ENCODE measurements at regions not wholly inside any gene's neighbourhood (a gene's known extent, or its start where the extent isn't known, plus 50 kb on each side); places are given as distances from the start of the nearest gene placed in this dataset.
A peak's percentile ranks its signal among the peaks of the same experiment; 100 is the strongest.
"Not testable (repeated sequence)": the region's sequence is repeated elsewhere in the genome, so short reads cannot be mapped to it uniquely, and the experiment has no call there.

GRCh38 chr13:44131069-44131614, 242.5 kb upstream of the SERP2 start:
- DNase-seq, result no peak

GRCh38 chr13:44132710-44133109, 240.9 kb upstream of the SERP2 start:
- DNase-seq, result peak; percentile 81

- DNase-seq, result no peak
These were observed 240.0 kb upstream of the SERP2 start for GRCh38 chr13:44133626-44134025.

- DNase-seq, result no peak
These were observed 238.1 kb upstream of the SERP2 start for GRCh38 chr13:44135566-44135965.

- DNase-seq, result peak; percentile 22
These were observed 236.8 kb upstream of the SERP2 start for GRCh38 chr13:44136696-44137268.

GRCh38 chr13:44137466-44137865, 236.2 kb upstream of the SERP2 start:
- no peak for DNase-seq

GRCh38 chr13:44140146-44140545, 233.5 kb upstream of the SERP2 start:
- no peak for DNase-seq

GRCh38 chr13:44140888-44141724, 232.5 kb upstream of the SERP2 start:
- peak; percentile 24 for DNase-seq

- DNase-seq, result peak; percentile 96
These were observed 231.7 kb upstream of the SERP2 start for GRCh38 chr13:44141725-44142539.

GRCh38 chr13:44142540-44142867, 231.1 kb upstream of the SERP2 start:
- DNase-seq, result no peak

- peak; percentile 68 for DNase-seq
These were observed 230.5 kb upstream of the SERP2 start for GRCh38 chr13:44142941-44143665.

- DNase-seq, result no peak
These were observed 227.5 kb upstream of the SERP2 start for GRCh38 chr13:44146138-44146537.

- no peak for DNase-seq
These were observed 226.4 kb upstream of the SERP2 start for GRCh38 chr13:44147233-44147632.

GRCh38 chr13:44147648-44148047, 226.0 kb upstream of the SERP2 start:
- no peak for DNase-seq

GRCh38 chr13:44148159-44148914, 225.3 kb upstream of the SERP2 start:
- DNase-seq, result peak; percentile 36

GRCh38 chr13:44149231-44149630, 224.4 kb upstream of the SERP2 start:
- DNase-seq, result not testable (repeated sequence)

GRCh38 chr13:44149821-44150220, 223.8 kb upstream of the SERP2 start:
- DNase-seq, result no peak

- no peak for DNase-seq
These were observed 222.2 kb upstream of the SERP2 start for GRCh38 chr13:44151474-44151873.

GRCh38 chr13:44153496-44153895, 220.1 kb upstream of the SERP2 start:
- no peak for DNase-seq

- no peak for DNase-seq
These were observed 218.0 kb upstream of the SERP2 start for GRCh38 chr13:44155422-44156293.

- no peak for DNase-seq
These were observed 217.3 kb upstream of the SERP2 start for GRCh38 chr13:44156294-44156658.

Data from EL (cell line).